GM19372 (cell line): ENCODE measurements at regions not wholly inside any gene's neighbourhood (a gene's known extent, or its start where the extent isn't known, plus 50 kb on each side); places are given as distances from the start of the nearest gene placed in this dataset.

Experiments used
- ATAC-seq: cut with Tn5 transposase; IDR thresholded peaks from one replicate; pipeline ENCODE4 v1.9.1; 2021; ENCODE audit warnings: mild to moderate bottlenecking, low read depth, moderate library complexity; ENCODE audit not compliant: unreplicated experiment

DNA sequence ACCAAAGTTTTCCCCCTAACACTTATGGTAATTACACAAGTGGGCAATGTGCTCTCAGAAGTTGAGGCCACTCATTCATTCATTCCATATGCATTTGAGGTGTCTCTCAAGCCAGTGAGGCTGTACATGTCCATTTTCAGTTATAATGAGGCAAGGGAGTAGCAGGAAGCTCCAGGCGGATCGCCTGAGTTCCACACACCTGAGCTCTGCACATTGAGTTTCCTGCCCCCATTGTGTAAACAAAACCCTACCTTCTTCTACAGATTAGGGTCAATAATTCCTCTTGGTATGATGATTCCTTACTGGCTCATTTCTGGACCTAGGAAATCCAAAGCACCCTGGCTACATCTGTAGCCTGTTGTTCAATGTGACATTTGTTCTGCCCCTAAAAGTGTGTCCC, 555.3 kb downstream of the MED13L start:
- no peak for ATAC-seq

DNA sequence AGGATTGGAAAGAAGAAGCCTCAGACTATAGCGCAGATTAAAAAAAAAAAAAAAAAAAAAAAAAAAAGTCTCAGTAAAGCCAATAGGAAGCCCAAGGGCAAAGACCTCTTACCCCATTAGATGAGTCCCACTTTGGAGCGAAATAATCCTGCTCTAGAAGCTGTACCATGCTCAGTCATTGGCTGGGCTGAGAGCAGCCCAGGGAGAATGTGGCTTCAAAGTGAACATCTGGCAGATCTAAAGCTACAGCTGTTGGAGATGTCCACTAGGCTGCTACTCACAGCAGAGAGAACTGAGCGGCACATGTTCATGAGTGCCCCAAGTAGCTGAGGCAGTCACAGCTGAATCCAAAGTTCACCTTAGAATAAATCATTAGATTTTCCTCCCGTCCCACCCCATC, 560.9 kb downstream of the MED13L start:
- no peak for ATAC-seq

DNA sequence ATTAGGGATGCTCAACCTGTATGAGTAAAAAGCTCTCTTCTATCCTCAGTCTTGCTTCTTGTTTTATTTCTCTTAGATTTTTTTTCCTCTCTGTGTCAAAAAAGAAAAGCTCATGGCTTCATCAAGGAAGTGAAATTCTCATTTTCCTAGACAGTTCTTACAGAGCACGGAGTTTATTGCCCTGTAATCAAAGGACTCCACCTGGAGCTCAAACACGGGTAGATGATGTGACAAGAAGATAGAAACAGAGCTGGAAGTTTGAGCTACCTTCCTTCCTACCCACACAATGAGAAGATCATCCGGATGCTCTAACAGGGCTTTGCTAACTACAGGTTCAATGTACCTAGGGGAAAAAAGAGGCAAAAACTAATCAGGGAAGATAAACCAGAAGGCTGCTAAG, 564.8 kb downstream of the MED13L start:
- no peak for ATAC-seq

DNA sequence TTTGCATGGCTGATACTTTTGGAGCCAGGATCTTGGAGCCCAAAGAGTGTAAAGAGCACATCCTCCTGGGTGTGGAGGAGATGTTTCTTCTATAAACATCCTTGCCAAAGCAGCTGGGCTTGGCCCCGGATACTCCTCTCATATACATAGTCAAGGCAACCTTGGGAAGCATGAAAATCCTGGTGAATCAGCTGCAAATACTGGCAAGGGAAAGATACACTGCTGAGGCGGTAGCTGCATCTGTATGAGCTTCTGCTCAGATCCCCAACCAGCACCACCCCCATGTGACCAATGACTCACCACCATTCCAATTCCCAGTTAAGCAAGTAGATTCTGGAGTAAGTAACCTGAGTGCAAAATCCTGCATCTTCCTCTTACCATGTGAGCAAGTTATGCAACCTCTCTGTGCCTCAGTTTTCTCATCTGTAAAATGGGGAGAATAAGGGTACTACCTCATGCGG, 567.4 kb downstream of the MED13L start:
- no peak for ATAC-seq

DNA sequence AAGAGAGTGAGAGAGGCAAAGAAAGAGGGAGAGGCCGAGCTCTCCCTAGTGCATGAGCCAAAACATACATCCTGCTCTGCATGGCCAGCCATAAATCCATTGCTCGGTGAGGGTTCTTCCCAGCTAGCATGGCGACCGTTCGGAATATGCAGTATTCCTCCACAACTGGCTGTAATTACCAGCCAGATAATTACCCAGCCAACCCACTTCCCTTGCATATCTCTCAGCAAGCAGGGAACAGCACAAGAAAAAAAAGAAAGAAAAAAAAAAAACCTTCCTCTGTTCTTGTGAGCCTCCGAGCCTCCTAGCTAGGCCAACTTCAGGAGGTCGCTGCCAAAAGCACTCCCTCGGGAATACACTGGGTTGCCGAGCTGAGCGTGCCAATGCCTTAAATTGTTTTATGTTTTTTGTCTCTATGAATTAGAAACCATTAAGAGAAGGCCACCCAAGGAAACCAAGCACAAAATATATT, 567.9 kb downstream of the MED13L start:
- no peak for ATAC-seq

DNA sequence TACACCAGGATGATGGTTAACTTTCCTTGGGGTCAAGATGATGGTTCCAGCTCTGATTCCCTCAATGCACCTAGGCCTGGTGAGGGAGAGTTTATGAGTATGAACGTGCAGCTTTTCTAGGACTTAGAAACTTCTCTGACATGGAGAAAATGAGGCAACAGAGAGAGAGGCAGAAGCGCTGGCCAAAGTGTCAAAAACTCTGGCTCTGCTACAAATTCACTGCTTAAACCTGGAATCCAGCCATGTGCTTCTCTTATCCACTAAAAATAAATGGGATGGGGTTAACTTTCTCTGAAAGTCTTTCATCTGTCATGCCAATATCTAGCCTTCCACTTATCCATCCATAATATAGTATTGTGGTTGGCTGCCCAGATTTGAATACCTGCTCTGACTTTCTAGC, 568.7 kb downstream of the MED13L start:
- no peak for ATAC-seq

DNA sequence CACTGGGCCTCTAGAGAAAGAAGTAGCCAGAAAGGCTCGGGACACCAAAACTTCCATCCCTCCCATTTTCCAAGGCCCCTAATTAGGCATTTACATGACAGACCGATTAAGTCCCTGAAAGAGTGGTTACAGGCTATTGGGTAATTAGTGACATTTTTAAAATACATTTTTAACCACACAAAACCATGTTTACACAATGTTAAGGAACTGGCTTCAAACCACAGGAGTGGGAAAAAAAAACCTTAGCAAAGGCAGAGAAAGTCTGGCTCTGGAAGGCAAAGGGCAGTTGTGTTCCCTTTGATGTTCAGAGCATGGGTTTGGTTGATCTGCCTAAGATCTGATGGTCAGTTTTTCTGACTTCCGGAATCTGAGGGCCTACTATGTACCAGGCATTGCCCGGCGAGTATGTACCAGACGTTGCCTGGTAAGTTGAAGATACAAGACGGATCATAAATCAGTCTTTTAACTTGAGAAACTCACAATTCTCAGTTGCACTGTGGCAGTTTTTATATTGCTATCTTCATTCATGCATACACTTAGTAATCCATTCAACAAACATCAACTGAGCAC, 576.5 kb downstream of the MED13L start:
- ATAC-seq: no peak

DNA sequence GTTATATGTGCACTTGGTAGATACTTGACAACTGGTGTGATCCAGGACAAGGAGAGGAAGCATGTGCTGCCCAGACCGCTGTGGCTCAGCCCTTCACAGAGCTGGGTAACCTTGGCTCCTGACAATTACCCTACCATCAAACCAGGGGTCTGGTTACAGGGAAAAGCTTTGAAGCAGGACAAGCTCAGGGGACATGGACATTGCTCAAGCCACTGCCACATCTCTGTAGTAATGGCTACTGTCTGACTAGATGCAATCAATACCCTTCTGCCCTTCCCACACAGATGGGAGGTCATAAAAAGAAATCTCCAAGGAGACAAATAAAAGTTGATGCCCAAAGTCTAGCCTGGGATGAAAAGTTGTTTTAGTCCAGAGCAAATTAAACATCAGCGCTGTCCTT, 577.4 kb downstream of the MED13L start:
- ATAC-seq: no peak

DNA sequence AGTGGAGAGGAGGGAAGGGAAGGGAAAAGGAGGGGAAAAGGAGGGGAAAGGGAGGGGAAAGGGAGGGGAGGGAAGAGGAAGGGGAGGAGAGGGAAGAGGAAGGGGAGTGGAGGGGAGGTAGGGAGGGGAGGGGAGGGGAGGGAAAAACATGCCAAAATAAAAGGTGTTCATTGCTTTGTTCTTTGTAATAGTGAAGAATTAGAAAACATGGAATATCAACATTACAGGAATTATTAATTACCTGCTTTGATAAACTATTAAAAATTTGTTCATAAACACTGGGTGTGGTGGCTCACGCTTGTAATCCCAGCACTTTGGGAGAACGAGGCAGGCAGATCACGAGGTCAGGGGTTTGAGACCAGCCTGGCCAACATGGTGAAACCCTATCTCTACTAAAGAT, 579.2 kb downstream of the MED13L start:
- no peak for ATAC-seq

DNA sequence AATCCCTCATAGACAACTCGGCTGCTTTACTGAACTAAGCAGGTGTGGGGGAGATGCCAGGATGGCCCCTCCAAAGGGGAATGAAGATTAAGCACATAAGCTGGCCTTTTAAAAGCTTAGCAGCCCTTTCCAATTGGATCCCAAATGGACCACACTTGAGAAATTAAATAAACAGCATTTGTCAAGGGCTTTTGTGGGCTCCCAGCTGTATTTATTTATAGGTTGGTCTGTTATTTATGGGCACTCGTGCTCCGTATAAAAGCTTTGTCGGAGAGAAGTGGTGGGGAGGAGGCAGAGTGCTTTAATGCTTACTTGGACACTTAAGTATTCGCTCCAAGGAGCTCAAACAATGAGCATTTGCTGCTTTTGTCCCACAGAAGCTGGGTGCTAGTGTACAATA, 580.2 kb downstream of the MED13L start:
- ATAC-seq: no peak

DNA sequence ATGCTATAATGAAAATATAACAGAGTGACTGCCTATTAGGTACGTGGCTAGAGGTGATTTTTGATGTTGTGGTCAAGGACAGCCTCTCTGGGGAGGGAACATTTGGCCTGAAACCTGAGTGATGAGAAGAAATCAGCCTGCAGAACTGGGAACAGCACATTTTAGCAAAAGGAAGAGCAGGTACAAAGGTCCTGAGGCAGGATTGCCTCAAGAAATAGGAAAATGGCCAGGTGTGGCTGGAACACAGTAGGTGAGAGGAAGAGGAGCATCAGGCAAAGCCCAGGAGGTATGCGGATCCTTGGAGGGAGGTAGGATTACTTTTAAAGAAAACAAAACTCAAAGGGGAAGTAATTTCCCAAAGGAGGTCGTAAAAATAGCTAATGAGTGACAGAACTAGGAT, 582.9 kb downstream of the MED13L start:
- no peak for ATAC-seq

DNA sequence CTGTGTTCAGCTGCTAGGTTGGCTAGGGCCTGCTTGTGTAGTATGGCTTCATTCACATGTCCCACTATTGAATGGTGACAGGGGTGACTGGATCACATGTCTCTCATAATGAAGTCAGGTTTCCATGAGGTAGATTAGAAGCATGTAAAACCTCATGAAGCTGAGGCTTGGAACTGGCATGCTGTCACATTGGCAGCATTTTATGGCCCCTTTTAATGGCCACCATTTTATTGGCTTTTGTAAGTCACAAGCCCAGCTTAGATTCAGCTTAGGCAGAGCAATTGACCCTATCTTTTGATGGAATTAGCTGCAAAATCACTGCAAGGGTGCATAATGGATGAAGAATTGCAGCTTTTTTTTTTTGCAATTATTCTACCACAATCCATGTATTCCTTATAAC, 583.5 kb downstream of the MED13L start:
- ATAC-seq: no peak

DNA sequence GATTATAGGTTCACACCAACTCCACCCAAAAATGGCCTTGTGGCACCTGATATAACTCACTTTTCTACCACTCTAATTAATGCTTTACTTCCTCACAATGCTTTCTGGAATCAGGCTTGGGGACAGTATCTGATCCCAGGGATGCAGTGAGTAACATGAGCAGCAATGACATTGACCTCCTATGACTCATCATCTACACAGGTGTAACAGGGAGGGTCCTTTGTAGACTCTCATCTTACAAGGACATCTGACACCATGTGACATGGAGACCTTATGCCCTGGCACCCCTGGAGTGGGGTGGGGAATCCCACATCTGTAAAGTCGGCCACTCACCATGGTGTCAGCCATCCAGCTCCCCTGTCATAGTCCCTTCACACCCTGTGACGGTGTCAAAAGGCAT, 586.4 kb downstream of the MED13L start:
- ATAC-seq: no peak

DNA sequence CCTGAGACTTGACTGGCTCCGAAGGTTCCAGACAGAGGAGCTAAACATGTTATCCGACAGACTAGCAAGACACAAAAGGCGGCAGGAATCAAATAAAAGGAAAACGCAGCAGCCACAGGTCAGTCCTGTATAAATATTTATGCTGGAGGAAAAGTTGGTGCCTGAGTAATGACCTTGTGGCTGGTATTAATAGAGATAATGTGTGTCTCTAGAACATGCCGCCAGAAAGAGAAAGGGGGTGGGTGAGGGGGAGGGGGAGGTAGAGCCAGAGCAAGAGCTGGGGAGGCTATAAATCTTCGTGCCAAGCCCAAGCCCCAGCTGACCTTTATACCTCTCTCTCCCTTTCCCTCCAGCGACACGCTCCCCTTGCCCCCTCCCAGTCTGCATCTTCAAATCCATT, 590.4 kb downstream of the MED13L start:
- no peak for ATAC-seq

DNA sequence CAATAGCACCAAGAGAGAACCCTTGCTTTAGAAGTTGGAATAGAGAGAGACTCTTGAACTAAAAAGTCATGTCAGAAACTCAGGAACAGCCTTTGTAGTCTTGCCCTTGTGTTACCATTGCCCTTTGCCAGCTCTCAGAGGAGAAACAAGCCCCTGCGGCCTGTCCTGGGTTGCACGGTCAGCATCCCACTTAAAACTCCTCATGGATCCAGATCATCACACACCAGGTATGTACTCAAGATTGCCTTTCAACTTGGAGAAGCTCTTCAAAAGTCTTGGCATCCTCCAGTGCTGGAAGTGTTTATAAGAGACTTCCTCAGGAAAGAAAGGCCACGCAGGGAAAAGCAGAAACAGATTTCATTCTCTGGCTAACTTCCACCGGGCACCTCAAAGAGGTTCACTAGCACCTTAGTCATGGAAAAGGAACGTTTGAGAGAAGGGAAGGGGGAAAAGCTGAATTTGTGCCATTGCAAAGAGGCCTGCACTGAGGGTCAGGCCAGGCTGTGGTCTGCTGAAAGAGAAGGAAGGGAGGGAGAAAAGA, 594.2 kb downstream of the MED13L start:
- no peak for ATAC-seq

DNA sequence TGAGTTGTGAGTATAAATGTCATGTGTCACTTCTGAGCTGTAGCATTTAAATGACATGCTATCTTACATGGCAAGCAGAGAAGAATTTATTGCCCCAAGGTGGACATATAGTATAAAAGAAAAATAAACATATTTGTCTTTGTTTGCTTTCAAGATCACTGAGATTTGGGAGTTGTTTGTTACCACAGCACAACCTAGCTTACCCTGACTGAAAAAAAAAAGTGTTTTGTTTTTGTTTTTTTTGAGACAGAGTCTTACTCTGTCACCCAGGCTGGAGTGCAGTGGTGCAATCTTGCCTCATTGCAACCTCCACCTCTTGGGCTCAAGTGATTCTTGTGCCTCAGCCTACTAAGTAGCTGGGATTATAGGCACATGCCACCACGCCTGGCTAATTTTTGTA, 596.5 kb downstream of the MED13L start:
- ATAC-seq: no peak

DNA sequence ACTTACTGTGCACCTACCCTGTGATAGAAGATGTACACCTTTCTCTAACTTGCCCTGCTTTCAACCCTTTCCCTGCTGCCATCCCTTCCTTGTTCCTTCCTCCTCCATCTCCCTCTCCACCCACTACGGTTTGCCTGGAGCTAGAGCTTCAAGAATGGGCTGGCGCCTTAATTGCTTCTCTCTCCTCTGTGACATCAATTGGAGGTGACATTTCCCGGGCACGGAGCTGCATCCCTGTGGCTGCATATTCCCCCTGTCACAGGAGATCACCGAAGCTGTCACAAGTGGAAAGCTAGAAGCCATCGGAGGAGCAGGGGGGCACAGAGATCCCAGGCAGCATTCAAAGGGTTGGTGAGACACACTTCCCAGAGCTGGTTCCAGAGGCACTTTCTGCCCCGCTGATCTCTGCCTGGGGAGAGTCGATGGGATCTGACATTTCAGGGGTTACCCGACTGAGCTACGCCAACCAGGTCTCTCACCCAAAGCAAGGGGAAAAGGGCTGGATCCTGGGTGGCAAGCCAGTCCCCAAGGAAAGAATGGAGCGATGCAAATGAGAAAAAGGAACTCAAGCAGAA, 604.9 kb downstream of the MED13L start:
- no peak for ATAC-seq

DNA sequence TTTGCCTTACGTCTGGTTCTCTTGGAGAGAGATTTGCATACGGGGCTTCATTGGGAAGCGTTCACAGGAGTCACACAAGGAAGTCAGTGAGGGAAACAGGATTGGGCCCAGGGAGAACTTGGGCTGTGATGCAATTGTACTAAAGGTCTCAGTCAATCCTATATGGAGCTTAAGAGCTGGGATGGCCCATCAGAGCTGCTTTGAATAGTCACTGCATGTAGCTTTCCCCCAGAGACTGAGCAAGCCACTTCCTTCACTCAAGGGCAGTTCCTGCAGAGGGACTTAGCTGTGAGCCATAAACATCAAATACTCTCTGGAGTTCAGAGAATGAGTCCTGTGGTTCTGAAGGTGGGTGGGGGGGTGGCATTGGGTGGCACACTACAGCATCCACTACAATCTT, 605.4 kb downstream of the MED13L start:
- ATAC-seq: no peak

DNA sequence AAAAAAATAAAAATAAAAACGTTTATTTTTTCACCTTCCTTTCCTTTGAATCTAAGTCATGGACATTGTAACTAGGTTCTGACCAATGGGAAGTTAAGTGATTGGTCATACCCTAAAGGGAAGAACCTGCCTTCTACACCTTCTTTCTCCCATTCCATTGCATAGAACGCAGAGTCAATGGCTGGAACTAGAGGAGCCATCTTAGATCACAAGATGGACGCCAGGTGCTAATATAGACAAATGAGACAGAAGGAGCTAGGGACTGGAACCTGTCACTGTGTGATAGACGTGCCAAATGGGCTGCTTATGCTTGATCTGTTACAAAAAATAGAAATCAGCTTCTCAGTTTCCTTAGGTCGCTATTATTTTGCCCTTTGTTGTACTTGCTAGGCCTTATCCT, 606.6 kb downstream of the MED13L start:
- no peak for ATAC-seq

DNA sequence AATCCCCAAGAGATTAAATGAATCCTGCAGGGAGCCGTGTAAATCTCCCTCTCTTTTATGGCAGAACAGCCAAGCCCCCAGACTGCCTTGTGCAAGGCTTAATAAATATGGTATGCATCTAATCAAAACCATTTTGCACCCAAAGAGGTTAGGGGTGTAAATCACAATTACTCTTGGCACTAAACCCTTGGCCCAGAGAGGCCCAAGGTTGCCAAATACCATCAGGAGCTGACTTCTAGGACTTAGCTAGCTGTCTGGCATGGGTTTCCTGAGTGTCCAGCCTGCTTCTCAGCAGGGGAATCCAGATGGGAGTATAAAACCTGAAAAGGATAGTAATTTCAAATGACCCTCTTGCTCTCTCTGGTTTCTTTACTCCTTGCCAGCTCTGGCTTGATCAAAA, 610.4 kb downstream of the MED13L start:
- ATAC-seq: no peak

DNA sequence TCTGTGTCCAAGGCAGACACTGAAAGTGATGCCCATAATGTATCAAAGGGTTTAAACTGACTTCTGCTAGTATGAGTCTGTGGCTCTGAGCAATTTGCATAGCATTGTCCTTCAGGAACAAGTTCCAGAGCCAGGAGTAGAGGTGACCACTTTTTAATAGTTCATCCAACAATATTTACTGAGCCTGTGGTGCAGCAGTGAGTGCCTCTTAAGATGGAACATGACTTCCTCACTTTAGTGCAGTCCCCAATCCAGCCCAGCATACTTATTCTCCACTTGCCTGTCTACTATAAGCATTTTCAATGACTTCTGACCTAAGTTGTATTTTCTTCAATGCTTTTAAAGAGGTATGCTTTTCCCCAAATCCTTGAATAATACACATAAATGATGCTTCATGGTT, 611.3 kb downstream of the MED13L start:
- no peak for ATAC-seq

DNA sequence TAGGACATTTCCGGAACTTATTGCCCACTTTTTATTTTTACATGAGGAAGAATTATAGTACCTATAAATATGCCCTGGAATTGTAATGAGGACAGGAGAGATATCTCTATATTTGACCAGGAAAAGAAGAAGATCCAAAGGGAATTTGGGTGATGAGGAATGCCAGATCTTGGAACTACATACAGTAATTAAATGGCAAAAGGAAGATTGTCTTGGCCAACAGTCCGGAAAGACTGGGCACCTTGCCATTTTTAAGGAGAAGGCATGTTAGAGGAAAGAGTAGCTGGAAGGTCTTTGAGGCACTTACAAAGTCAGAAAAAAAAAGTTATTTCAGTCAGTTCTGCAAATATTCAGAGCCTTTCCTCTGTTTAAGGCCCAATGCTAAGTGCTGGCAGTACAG, 616.4 kb downstream of the MED13L start:
- ATAC-seq: no peak
